AG04450 (cell line): ENCODE measurements at regions not wholly inside any gene's neighbourhood (a gene's known extent, or its start where the extent isn't known, plus 50 kb on each side); places are given as distances from the start of the nearest gene placed in this dataset.
"Not testable (repeated sequence)": the region's sequence is repeated elsewhere in the genome, so short reads cannot be mapped to it uniquely, and the experiment has no call there.

Source experiments
- CTCF ChIA-PET: fragments of 300-600, 350-600 bp; formaldehyde crosslinking; extraction: SDS; loops from one replicate; lab custom pipeline; 2022; ENCODE audit warnings: antibody characterized with exemption, inconsistent platforms; lab: Charles Lee
- POLR2A ChIA-PET: fragments of 350-600 bp; formaldehyde crosslinking; extraction: SDS; loops from one replicate; lab custom pipeline; 2021; ENCODE audit warnings: antibody characterized with exemption, inconsistent platforms; lab: Yijun Ruan, JAX
- DNase-seq: peaks from one replicate; pipeline ENCODE4 v3.0.0-alpha.2; 2011; ENCODE audit warnings: low read depth, low spot score
- H3K27ac ChIP-seq: one replicate; pipeline ENCODE4 v1.5.1; 2012; ENCODE audit warnings: low read depth, low read length, control low read depth
- H3K27me3 ChIP-seq: one replicate; pipeline ENCODE4 v1.6.0; 2012; ENCODE audit warnings: low read length; ENCODE audit not compliant: control insufficient read depth, insufficient read depth
- H3K4me3 ChIP-seq: 2 replicates; pipeline ENCODE4 v1.5.1; 2011; ENCODE audit warnings: mild to moderate bottlenecking, low read depth, low read length, control low read depth
- H3K9me3 ChIP-seq: 2 replicates; pipeline ENCODE4 v1.5.1; 2012; ENCODE audit warnings: low read length; ENCODE audit not compliant: control insufficient read depth, insufficient read depth
- TF ChIP-seq, protein P1 (sequence below): IDR thresholded peaks from 2 replicates; pipeline ENCODE4 v1.5.1; 2011; ENCODE audit warnings: low read depth, low read length, control low read depth, inconsistent platforms

DNA sequence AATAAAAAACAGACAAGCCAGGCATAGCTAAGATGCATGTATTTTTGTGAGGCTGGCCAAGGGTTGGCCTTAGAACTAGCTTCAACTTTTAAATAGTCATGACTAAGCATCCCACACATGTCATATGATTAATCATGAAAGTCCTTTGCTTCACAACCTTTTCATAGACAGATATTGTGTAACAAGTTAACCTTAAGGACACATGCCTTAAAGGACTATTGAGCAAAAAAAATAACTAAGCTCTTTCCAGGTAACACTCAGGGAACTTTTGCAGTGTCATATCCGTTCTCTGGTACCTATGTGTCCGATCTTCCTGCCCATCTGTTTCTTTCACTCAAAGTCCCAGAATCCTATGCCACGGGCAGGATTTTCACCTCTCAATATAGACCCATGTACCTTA lies 498.4 kb downstream of the STK39 start:
- CTCF ChIA-PET: no interaction called here
- no peak for DNase-seq
- no peak overlapping the region for H3K27ac ChIP-seq
- POLR2A ChIA-PET: no interaction called here
- H3K27me3 ChIP-seq: no peaks in the 10 kb centered on the region
- no peak overlapping the region for H3K4me3 ChIP-seq
- no peaks in the 10 kb centered on the region for H3K9me3 ChIP-seq
- TF ChIP-seq, protein P1, sequence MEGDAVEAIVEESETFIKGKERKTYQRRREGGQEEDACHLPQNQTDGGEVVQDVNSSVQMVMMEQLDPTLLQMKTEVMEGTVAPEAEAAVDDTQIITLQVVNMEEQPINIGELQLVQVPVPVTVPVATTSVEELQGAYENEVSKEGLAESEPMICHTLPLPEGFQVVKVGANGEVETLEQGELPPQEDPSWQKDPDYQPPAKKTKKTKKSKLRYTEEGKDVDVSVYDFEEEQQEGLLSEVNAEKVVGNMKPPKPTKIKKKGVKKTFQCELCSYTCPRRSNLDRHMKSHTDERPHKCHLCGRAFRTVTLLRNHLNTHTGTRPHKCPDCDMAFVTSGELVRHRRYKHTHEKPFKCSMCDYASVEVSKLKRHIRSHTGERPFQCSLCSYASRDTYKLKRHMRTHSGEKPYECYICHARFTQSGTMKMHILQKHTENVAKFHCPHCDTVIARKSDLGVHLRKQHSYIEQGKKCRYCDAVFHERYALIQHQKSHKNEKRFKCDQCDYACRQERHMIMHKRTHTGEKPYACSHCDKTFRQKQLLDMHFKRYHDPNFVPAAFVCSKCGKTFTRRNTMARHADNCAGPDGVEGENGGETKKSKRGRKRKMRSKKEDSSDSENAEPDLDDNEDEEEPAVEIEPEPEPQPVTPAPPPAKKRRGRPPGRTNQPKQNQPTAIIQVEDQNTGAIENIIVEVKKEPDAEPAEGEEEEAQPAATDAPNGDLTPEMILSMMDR: no peak

DNA sequence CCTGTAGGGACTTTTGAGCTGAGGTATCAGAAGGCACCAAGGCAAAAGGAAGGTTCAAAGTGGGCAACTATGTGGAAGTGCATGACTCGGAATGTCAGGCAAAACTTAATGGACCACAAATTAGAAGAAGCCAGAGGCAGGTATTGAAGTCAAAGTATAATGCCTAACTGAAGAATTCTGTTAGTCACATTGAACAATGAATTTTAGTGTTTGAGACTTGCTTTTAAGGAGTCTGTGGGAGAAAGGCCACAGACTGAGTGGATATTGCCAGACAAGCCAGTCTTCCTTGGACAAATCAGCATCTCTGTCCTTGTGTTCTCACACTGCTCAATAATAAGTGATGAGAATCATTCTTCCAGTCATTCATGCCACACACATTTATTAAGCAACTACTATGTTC lies 498.9 kb downstream of the STK39 start:
- no peak for DNase-seq
- ChIA-PET CTCF (no interaction called here), POLR2A (no interaction called here)
- Histone ChIP-seq H3K9me3 (no peaks in the 10 kb centered on the region), H3K4me3 (no peak overlapping the region), H3K27me3 (no peaks in the 10 kb centered on the region), H3K27ac (no peak overlapping the region)
- TF ChIP-seq, protein P1: no peak

DNA sequence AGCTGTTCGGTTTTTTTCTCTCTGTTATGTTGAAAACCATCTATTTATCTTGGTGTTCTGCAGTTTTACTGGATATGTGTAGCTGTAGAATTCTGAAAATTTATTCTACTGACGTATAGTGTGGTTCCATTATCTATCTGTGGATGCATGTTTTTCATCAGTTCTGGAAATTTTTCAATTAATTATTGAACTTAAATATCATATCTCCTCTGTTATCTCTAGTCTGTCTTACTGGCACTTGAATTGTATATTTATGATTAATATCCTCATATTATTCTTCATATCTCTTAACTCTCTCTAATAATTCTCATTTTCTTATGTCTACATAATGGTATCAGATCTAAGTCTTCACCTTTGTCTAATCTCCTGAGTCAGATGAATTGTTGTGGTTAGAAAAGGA lies 501.7 kb downstream of the STK39 start:
- H3K27me3 ChIP-seq: no peaks in the 10 kb centered on the region
- CTCF ChIA-PET: no interaction called here
- TF ChIP-seq, protein P1: no peak
- POLR2A ChIA-PET: no interaction called here
- H3K4me3 ChIP-seq: no peak overlapping the region
- no peak overlapping the region for H3K27ac ChIP-seq
- H3K9me3 ChIP-seq: no peaks in the 10 kb centered on the region
- no peak for DNase-seq

DNA sequence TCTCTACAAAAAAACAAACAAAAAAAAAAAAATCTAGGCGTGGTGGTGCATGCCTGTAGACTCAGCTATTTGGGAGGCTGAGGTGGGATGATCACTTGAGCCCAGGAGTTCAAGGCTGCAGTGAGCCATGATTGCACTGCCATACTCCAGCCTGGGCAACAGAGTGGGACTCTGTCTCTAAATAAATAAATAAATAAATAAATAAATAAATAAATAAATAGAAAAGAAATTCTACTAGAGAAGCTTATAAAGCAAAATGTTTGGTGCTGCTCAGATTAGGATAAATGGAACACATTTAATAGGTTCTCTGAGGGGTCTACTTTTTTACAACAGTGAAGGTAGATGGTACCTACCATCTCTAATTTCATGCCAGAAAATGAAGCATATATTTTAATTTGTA lies 507.5 kb downstream of the STK39 start:
- H3K27me3 ChIP-seq, H3K27ac ChIP-seq, H3K4me3 ChIP-seq, DNase-seq, H3K9me3 ChIP-seq, POLR2A ChIA-PET: not testable (repeated sequence)
- CTCF ChIA-PET: interaction anchor here (0.7 to 1.6 kb wide), 2 partner anchors 379 to 397 kb away, joined by 3 to 4 read pairs; no protein-coding TSS in a partner anchor

DNA sequence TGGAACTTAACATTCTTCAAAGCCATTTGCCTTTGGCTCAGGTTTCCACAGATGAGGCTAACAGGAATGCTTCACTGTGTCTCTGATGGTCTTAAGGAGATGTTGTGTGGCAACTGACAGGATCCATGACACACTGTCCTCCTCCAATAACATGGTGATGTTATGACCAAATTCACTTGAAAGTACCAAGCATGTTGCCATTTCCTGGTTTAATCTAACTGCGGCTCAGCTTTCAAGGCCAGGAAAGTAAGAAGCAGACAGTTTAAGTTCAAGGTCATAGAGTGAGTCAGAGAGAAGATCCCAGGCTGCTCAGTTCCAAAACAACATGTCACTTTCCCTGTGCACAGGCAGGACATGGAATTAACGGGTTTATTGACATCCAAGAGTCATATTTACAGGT lies 513.6 kb downstream of the STK39 start:
- no peaks in the 10 kb centered on the region for H3K9me3 ChIP-seq
- H3K27me3 ChIP-seq: no peaks in the 10 kb centered on the region
- H3K27ac ChIP-seq: no peak overlapping the region
- CTCF ChIA-PET: no interaction called here
- POLR2A ChIA-PET: interaction anchor here (0.6 kb wide), 1 partner anchor 8 kb away, joined by 3 read pairs; no protein-coding TSS in a partner anchor
- H3K4me3 ChIP-seq: no peak overlapping the region
- TF ChIP-seq, protein P1: no peak
- DNase-seq: no peak

DNA sequence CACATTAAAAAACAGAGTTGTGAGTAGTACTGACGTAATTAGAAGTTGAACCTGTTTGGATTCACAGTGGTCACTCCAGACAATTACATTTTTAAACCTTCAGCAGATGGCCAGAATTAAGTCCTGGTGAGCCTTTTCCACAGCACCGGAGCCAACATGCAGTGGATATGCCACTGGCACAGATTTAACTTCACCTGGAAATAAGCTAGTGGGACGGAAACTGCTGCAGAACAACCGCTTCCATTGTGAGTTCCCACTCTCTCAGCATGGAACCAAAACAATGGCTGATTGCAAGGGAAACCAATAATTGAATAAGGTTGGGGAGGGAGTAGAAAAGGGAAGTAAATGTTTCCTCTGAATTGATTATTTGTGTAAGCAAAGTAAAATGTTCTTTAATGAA lies 515.1 kb downstream of the STK39 start:
- POLR2A ChIA-PET: no interaction called here
- H3K27me3 ChIP-seq: no peaks in the 10 kb centered on the region
- TF ChIP-seq, protein P1: no peak

More for the DNA sequence above, 515.1 kb downstream of the STK39 start:
- no peak overlapping the region for H3K27ac ChIP-seq
- H3K4me3 ChIP-seq: no peak overlapping the region
- no peaks in the 10 kb centered on the region for H3K9me3 ChIP-seq
- CTCF ChIA-PET: no interaction called here
- DNase-seq: no peak
